Adipocyte (in vitro differentiated cells): ENCODE measurements at regions not wholly inside any gene's neighbourhood (a gene's known extent, or its start where the extent isn't known, plus 50 kb on each side); places are given as distances from the start of the nearest gene placed in this dataset.
"Not testable (repeated sequence)": the region's sequence is repeated elsewhere in the genome, so short reads cannot be mapped to it uniquely, and the experiment has no call there.

Experiments used
- DNase-seq: peaks from one replicate; pipeline ENCODE4 v3.0.0-alpha.2; 2015; ENCODE audit warnings: low read depth
- H3K27me3 ChIP-seq: replicated peaks from 2 replicates; pipeline ENCODE4 v1.7.0; 2013; ENCODE audit warnings: mild to moderate bottlenecking, low read length, moderate library complexity; ENCODE audit not compliant: control insufficient read depth, insufficient read depth
- H3K36me3 ChIP-seq: 2 replicates; pipeline ENCODE4 v1.7.0; 2013; ENCODE audit warnings: low read length, mild to moderate bottlenecking, moderate library complexity; ENCODE audit not compliant: control insufficient read depth, insufficient read depth, severe bottlenecking
- H3K4me1 ChIP-seq: 2 replicates; pipeline ENCODE4 v1.7.0; 2013; ENCODE audit warnings: mild to moderate bottlenecking, low read length, moderate library complexity; ENCODE audit not compliant: control insufficient read depth, insufficient read depth
- H3K4me3 ChIP-seq: 2 replicates; pipeline ENCODE4 v1.7.0; 2013; ENCODE audit warnings: mild to moderate bottlenecking, low read length, moderate library complexity
- H3K9ac ChIP-seq: 2 replicates; pipeline ENCODE4 v1.7.0; 2013; ENCODE audit warnings: mild to moderate bottlenecking, low read length, moderate library complexity
- H3K9me3 ChIP-seq: 2 replicates; pipeline ENCODE4 v1.7.0; 2013; ENCODE audit warnings: mild to moderate bottlenecking, low read length, moderate library complexity; ENCODE audit not compliant: control insufficient read depth

GRCh38 chr6:158881276-158881675, 62.1 kb upstream of the EZR start:
- not testable (repeated sequence) for H3K4me1 ChIP-seq, H3K36me3 ChIP-seq, DNase-seq, H3K27me3 ChIP-seq, H3K9ac ChIP-seq, H3K4me3 ChIP-seq
- H3K9me3 ChIP-seq, result peaks cover 11% of the 10 kb centered on the region

DNA sequence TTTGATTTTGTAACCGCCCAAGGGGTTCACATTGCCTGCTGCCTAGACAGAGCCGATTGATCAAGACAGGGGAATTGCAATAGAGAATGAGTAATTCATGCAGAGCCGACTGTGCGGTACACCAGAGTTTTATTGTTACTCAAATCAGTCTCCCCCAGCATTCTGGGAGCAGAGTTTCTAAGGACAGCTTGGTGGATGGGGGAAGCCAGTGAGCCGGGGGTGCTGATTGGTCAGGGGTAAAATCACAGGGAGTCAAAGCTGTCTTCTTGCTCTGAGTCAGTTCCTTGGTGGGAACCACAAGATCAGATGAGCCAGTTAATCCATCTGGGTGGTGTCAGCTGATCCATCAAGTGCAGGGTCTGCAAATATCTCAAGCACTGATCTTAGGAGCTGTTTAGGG, 60.0 kb upstream of the EZR start:
- no peaks in the 10 kb centered on the region for H3K36me3 ChIP-seq
- H3K27me3 ChIP-seq, result peaks cover 4% of the 10 kb centered on the region
- H3K4me3 ChIP-seq, result no peak overlapping the region
- H3K9me3 ChIP-seq, result peaks cover 11% of the 10 kb centered on the region
- no peak for DNase-seq
- H3K9ac ChIP-seq, result no peak overlapping the region
- no peaks in the 10 kb centered on the region for H3K4me1 ChIP-seq

GRCh38 chr6:158877716-158878115, 58.5 kb upstream of the EZR start:
- Histone ChIP-seq H3K4me3 (no peak overlapping the region), H3K27me3 (no peaks in the 10 kb centered on the region), H3K9me3 (peaks cover 11% of the 10 kb centered on the region), H3K36me3 (no peaks in the 10 kb centered on the region), H3K4me1 (no peaks in the 10 kb centered on the region), H3K9ac (no peak overlapping the region)
- DNase-seq, result no peak

DNA sequence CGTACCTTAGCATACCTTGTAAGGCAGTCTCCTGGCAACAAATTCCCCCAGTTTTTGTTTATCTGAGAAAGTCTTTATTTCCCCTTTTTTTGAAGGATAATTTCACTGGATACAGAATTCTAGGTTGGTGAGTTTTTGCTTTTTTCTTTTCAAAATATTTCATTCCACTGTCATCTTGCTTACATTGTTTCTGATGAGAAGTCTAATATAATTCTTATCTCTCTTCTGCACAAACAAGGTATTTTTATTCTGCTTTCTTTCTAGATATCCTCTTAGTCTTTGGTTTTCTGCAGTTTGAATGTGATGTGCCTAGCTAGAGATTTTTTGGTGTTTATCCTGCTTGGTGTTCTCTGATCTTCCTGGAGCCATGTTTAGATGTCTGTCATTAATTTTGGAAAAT, 57.7 kb upstream of the EZR start:
- no peaks in the 10 kb centered on the region for H3K4me1 ChIP-seq
- no peak for DNase-seq
- H3K9me3 ChIP-seq, result peaks cover 11% of the 10 kb centered on the region
- H3K9ac ChIP-seq, result no peak overlapping the region
- H3K36me3 ChIP-seq, result no peaks in the 10 kb centered on the region
- H3K4me3 ChIP-seq, result no peak overlapping the region
- no peaks in the 10 kb centered on the region for H3K27me3 ChIP-seq

DNA sequence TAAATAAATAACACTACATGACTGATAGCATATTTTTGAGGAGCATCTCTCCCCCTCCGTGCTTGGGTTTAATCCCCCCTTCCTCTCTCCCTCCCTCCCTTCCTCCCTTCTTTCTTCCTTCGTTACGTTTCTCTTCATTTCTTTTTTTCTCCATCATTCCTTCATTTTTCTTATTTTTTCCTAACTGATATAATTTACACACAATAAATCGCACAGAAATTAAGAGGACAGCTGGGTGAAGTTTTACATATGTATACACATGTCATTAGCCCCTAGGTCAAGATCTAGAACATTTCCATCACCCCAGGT, 51.4 kb upstream of the EZR start:
- H3K9ac ChIP-seq, result no peak overlapping the region
- H3K36me3 ChIP-seq, result no peaks in the 10 kb centered on the region
- H3K9me3 ChIP-seq, result no peaks in the 10 kb centered on the region
- H3K4me1 ChIP-seq, result no peaks in the 10 kb centered on the region
- H3K27me3 ChIP-seq, result no peaks in the 10 kb centered on the region
- H3K4me3 ChIP-seq, result no peak overlapping the region
- no peak for DNase-seq

GRCh38 chr6:158869826-158870648, 50.9 kb upstream of the EZR start:
- no peak for DNase-seq
- H3K4me3 ChIP-seq, result peak overlapping the region; percentile 75

DNA sequence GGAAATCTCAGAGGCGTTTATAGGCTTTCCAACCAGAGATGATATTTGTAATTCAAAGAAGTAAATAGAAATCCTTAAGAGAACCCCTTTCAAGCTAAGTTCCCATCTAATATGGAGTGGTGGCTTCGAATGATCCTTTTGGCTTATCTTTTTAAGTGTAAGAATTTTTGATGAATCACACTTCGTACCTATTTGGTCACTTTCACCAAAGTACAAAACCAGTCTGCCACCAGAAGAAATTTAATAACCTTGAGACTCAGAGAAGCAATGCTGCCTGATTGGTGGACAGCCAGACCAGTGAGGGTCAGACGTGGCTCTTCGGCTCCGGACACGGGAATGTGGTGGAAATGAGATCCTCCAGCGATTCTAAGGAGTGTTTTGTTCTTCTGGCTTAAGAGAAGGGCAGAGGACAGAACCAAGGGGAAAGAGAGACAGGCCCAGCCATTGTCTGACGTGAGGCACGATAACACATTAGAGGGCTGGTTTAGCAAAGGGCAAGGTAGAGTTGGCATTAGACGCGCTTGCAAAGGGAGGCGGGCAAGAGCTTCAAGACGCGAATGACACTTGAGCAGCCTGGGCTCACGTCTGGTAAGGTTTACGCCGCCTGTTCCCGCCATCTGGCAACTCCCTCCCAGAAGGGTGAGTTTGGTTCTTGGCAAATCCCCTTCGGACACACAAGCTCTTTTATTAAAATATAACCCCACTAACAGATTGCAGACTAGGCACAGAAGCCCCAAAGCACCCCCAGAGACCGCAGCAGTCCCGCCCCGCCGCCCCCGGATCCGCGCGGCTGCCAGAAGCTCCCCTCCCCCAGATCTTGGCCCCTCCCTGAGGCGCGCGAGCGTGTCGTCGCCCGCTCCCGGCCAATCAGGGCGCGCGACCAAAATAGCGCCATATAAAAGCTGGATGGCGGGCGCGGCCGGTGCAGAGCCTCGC, 50.0 kb upstream of the EZR start:
- Histone ChIP-seq H3K9ac (no peak overlapping the region), H3K4me3 (peak overlapping the region; percentile 73), H3K4me1 (no peaks in the 10 kb centered on the region), H3K27me3 (no peaks in the 10 kb centered on the region), H3K36me3 (no peaks in the 10 kb centered on the region), H3K9me3 (no peaks in the 10 kb centered on the region)
- DNase-seq, result peak; percentile 88

More at GRCh38 chr6:158869826-158870648, 50.9 kb upstream of the EZR start:
- Histone ChIP-seq H3K36me3 (no peaks in the 10 kb centered on the region), H3K9ac (no peak overlapping the region), H3K4me1 (no peaks in the 10 kb centered on the region), H3K27me3 (no peaks in the 10 kb centered on the region), H3K9me3 (no peaks in the 10 kb centered on the region)
